B cell (primary cell): ENCODE measurements at regions not wholly inside any gene's neighbourhood (a gene's known extent, or its start where the extent isn't known, plus 50 kb on each side); places are given as distances from the start of the nearest gene placed in this dataset.
"Not testable (repeated sequence)": the region's sequence is repeated elsewhere in the genome, so short reads cannot be mapped to it uniquely, and the experiment has no call there.

Experiments used
- ATAC-seq: fragments of 200-7000 bp; cut with Tn5 transposase; one replicate; pipeline ENCODE4 v1.10.0; 2021; ENCODE audit warnings: low read depth, mild to moderate bottlenecking, moderate number of reproducible peaks, moderate library complexity
- CTCF ChIA-PET: fragments of 350-600 bp; sonication (Branson Sonifier 250); formaldehyde crosslinking; loops from one replicate; lab custom pipeline; 2021; ENCODE audit warnings: antibody characterized with exemption, inconsistent platforms; lab: Charles Lee
- POLR2A ChIA-PET: fragments of 350-600 bp; sonication (Branson Sonifier 250); formaldehyde crosslinking; loops from one replicate; lab custom pipeline; 2021; ENCODE audit warnings: antibody characterized with exemption; lab: Charles Lee
- DNase-seq: peaks from one replicate; pipeline ENCODE4 v3.0.0; 2013
- H2AFZ ChIP-seq: 2 replicates; pipeline ENCODE4 v1.6.1; 2012; ENCODE audit warnings: mild to moderate bottlenecking, low read depth, low read length; ENCODE audit not compliant: insufficient read depth, poor library complexity, severe bottlenecking
- H3K27ac ChIP-seq, 2 donors: 1 replicate in 1 of 2; 2 replicates in 1 of 2; pipeline ENCODE4 v1.5.1; 2012 to 2013; ENCODE audit warnings: low read length in 2 of 2, mild to moderate bottlenecking in 2 of 2, moderate library complexity in 1 of 2
- H3K27me3 ChIP-seq, 4 experiments: fragments of 200-600 bp in 1 of 4; sonication (generic) in 1 of 4; replicated peaks in 1 of 4; 1 replicate in 2 of 4; 2 replicates in 2 of 4; pipeline versions ENCODE4 v1.6.1 to v1.7.0; 2013 to 2016; ENCODE audit warnings: low read length in 3 of 4, mild to moderate bottlenecking in 2 of 4, mixed read lengths in 1 of 4, moderate library complexity in 1 of 4; ENCODE audit not compliant: insufficient read depth in 4 of 4, control insufficient read depth in 3 of 4; ENCODE audit errors: control extremely low read depth in 1 of 4
- H3K36me3 ChIP-seq, 2 experiments: replicated peaks in 1 of 2; 1 replicate in 1 of 2; 2 replicates in 1 of 2; pipeline versions ENCODE4 v1.6.1 to v1.7.1; 2013; ENCODE audit warnings: low read length in 1 of 2; ENCODE audit not compliant: insufficient read depth in 2 of 2, control insufficient read depth in 1 of 2; ENCODE audit errors: control extremely low read depth in 1 of 2, extremely low read depth in 1 of 2
- H3K4me1 ChIP-seq, 2 donors: fragments of 200-600 bp in 1 of 2; sonication (generic) in 1 of 2; 1 replicate in 1 of 2; 2 replicates in 1 of 2; pipeline versions ENCODE4 v1.5.1 to v1.6.1; 2013 to 2017; ENCODE audit warnings: low read length in 2 of 2; ENCODE audit not compliant: control insufficient read depth in 2 of 2, insufficient read depth in 2 of 2
- H3K4me2 ChIP-seq: replicated peaks from 2 replicates; pipeline ENCODE3; 2012; ENCODE audit warnings: mild to moderate bottlenecking, low read depth, low read length; ENCODE audit not compliant: poor library complexity, severe bottlenecking
- H3K4me3 ChIP-seq, 5 experiments: fragments of 200-600 bp in 1 of 5; sonication (generic) in 1 of 5; 1 replicate in 3 of 5; 2 replicates in 2 of 5; pipeline versions ENCODE4 v1.5.1 to v1.7.0; 2011 to 2016; ENCODE audit warnings: low read length in 4 of 5, mild to moderate bottlenecking in 4 of 5, low read depth in 2 of 5, control low read depth in 1 of 5, moderate library complexity in 1 of 5; ENCODE audit not compliant: insufficient read depth in 1 of 5; ENCODE audit errors: control extremely low read depth in 1 of 5, extremely low read depth in 1 of 5
- H3K79me2 ChIP-seq: fragments of 200-600 bp; sonication (generic); one replicate; pipeline ENCODE4 v1.6.0; 2016; ENCODE audit warnings: low read length; ENCODE audit not compliant: control insufficient read depth, insufficient read depth
- H3K9ac ChIP-seq: fragments of 200-600 bp; sonication (generic); 2 replicates; pipeline ENCODE4 v1.6.1; 2017; ENCODE audit warnings: mild to moderate bottlenecking, low read length, moderate library complexity
- H3K9me3 ChIP-seq, 3 donors: one replicate each; pipeline versions ENCODE4 v1.6.1 to v1.7.1; 2013; ENCODE audit warnings: low read length in 2 of 3; ENCODE audit not compliant: control insufficient read depth in 2 of 3, insufficient read depth in 1 of 3; ENCODE audit errors: control extremely low read depth in 1 of 3
- H4K20me1 ChIP-seq: 2 replicates; pipeline ENCODE4 v1.6.0; 2012; ENCODE audit warnings: mild to moderate bottlenecking, low read length; ENCODE audit not compliant: insufficient read depth, control insufficient read depth, poor library complexity, severe bottlenecking
- H3K27ac Mint-ChIP-seq: one replicate; pipeline ENCODE4 v1.8.0; 2021; ENCODE audit warnings: mixed read lengths
- H3K27me3 Mint-ChIP-seq: one replicate; pipeline ENCODE4 v1.8.0; 2021; ENCODE audit warnings: mixed read lengths
- H3K4me1 Mint-ChIP-seq: one replicate; pipeline ENCODE4 v1.8.0; 2021; ENCODE audit warnings: mixed read lengths
- H3K4me3 Mint-ChIP-seq: one replicate; pipeline ENCODE4 v1.8.0; 2021; ENCODE audit warnings: mixed read lengths
- H3K9me3 Mint-ChIP-seq: one replicate; pipeline ENCODE4 v1.8.0; 2022; ENCODE audit warnings: mixed read lengths; ENCODE audit not compliant: insufficient read depth
- CTCF ChIP-seq: fragments of 200-600 bp; IDR thresholded peaks from one replicate; pipeline ENCODE4 v1.8.0; 2022; ENCODE audit warnings: antibody characterized with exemption, mild to moderate bottlenecking
- EZH2 ChIP-seq: IDR thresholded peaks from 2 replicates; pipeline ENCODE4 v1.6.1; 2012; ENCODE audit warnings: borderline replicate concordance, low read depth, mild to moderate bottlenecking, moderate library complexity, low read length; ENCODE audit not compliant: insufficient read depth, poor library complexity, severe bottlenecking
- WGBS: methylation state at CpG from one replicate; pipeline ENCODE4 v1.1.5; 2013; ENCODE audit warnings: missing lambda C conversion rate; ENCODE audit not compliant: insufficient coverage; 5-methylcytosine and 5-hydroxymethylcytosine counted together
- intact Hi-C: fragments of 100-400 bp; cut with micrococcal nuclease; formaldehyde crosslinking; loops from one replicate; pipeline ENCODE4 v1.10.0; 2022

GRCh38 chr1:227482023-227482299 is 81.4 kb upstream of the ZNF678 start:
- Mint-ChIP-seq H3K27ac (no peak overlapping the region), H3K9me3 (peaks cover 3% of the 10 kb centered on the region), H3K4me3 (no peak overlapping the region), H3K4me1 (no peaks in the 10 kb centered on the region), H3K27me3 (peaks cover 28% of the 10 kb centered on the region)
- no peak for TF ChIP-seq EZH2
- no peak for TF ChIP-seq CTCF
- POLR2A ChIA-PET, result no interaction called here
- intact Hi-C loops, result loop anchor here (5.0 kb wide), 1 partner anchor 1035 kb away; no protein-coding TSS in a partner anchor
- H3K4me1 ChIP-seq, result no peaks in the 10 kb centered on the region
- H3K79me2 ChIP-seq, result no peaks in the 10 kb centered on the region
- CTCF ChIA-PET, result interaction anchor here (0.6 to 2.6 kb wide), 7 partner anchors 34 to 1734 kb away, joined by 3 to 8 read pairs (median 4); no protein-coding TSS in a partner anchor
- no peak for DNase-seq
- H2AFZ ChIP-seq, result no peak overlapping the region
- H3K36me3 ChIP-seq, result no peaks in the 10 kb centered on the region
- H3K4me3 ChIP-seq, result no peak overlapping the region
- H3K27me3 ChIP-seq, result no peaks in the 10 kb centered on the region
- no peak for ATAC-seq
- no peaks in the 10 kb centered on the region for H4K20me1 ChIP-seq
- H3K4me2 ChIP-seq, result no peak overlapping the region
- H3K27ac ChIP-seq, result no peak overlapping the region
- no peak overlapping the region for H3K9ac ChIP-seq
- H3K9me3 ChIP-seq, result peaks cover 0 to under 1% (median 0%) of the 10 kb centered on the region in 3 donors

GRCh38 chr1:227474072-227474471 is 89.3 kb upstream of the ZNF678 start:
- H3K4me3 Mint-ChIP-seq, H3K9ac ChIP-seq, ATAC-seq, POLR2A ChIA-PET, CTCF ChIA-PET, H3K9me3 Mint-ChIP-seq, H3K27ac ChIP-seq, H3K4me2 ChIP-seq, H2AFZ ChIP-seq, H3K36me3 ChIP-seq, H3K9me3 ChIP-seq, H3K4me1 ChIP-seq, H3K27ac Mint-ChIP-seq, DNase-seq, H4K20me1 ChIP-seq, intact Hi-C loops, H3K79me2 ChIP-seq, H3K4me3 ChIP-seq, H3K4me1 Mint-ChIP-seq: not testable (repeated sequence)
- H3K27me3 ChIP-seq, result peaks cover 0 to 14% (median 5%) of the 10 kb centered on the region in 4 experiments
- WGBS, result 71% methylated on average over 5 of the region's 5 CpGs
- H3K27me3 Mint-ChIP-seq, result peaks cover 43% of the 10 kb centered on the region
